WTC11 (cell line): ENCODE measurements at regions not wholly inside any gene's neighbourhood (a gene's known extent, or its start where the extent isn't known, plus 50 kb on each side); places are given as distances from the start of the nearest gene placed in this dataset.

ENCODE experiments used
- ATAC-seq: fragments of 200-7000 bp; cut with Tn5 transposase; 2 replicates; pipeline ENCODE4 v1.10.0; 2021; ENCODE audit warnings: mild to moderate bottlenecking, moderate library complexity
- CTCF ChIA-PET: fragments of 300-600 bp; sonication (Branson Sonifier 250); formaldehyde crosslinking; loops from one replicate; lab custom pipeline; 2021; ENCODE audit warnings: antibody characterized with exemption; lab: Charles Lee
- POLR2A ChIA-PET: fragments of 350-600 bp; sonication (Branson Sonifier 250); formaldehyde crosslinking; loops from one replicate; lab custom pipeline; 2021; ENCODE audit warnings: antibody characterized with exemption; lab: Charles Lee
- DNase-seq: peaks from one replicate; pipeline ENCODE4 v3.0.0; 2021; ENCODE audit warnings: low spot score
- H3K27ac Mint-ChIP-seq: 2 replicates; pipeline ENCODE4 v1.8.0; 2021; ENCODE audit warnings: mixed read lengths
- H3K27me3 Mint-ChIP-seq: 2 replicates; pipeline ENCODE4 v1.8.0; 2021; ENCODE audit warnings: low read depth, mild to moderate bottlenecking, moderate library complexity, mixed read lengths
- H3K36me3 Mint-ChIP-seq: 2 replicates; pipeline ENCODE4 v1.8.0; 2021; ENCODE audit warnings: mixed read lengths
- H3K4me1 Mint-ChIP-seq: 2 replicates; pipeline ENCODE4 v1.8.0; 2022; ENCODE audit warnings: mixed read lengths
- H3K4me3 Mint-ChIP-seq: 2 replicates; pipeline ENCODE4 v1.8.0; 2021; ENCODE audit warnings: mild to moderate bottlenecking, moderate library complexity, mixed read lengths
- H3K9me3 Mint-ChIP-seq: 2 replicates; pipeline ENCODE4 v1.8.0; 2021; ENCODE audit warnings: mixed read lengths
- AR ChIP-seq: fragments of 250-450 bp; sonication (Bioruptor Pico); IDR thresholded peaks from 2 replicates; pipeline ENCODE4 v1.9.0; 2021; ENCODE audit warnings: mild to moderate bottlenecking
- CBFB ChIP-seq: sonication (generic); formaldehyde crosslinking; IDR thresholded peaks from 2 replicates; pipeline ENCODE4 v1.8.1; 2022; ENCODE audit warnings: mild to moderate bottlenecking, low read depth, missing genetic modification reagents
- HMGXB4 ChIP-seq: sonication (generic); formaldehyde crosslinking; IDR thresholded peaks from 2 replicates; pipeline ENCODE4 v1.8.1; 2023; ENCODE audit warnings: mild to moderate bottlenecking, moderate library complexity, missing genetic modification reagents
- IRF1 ChIP-seq: sonication (generic); formaldehyde crosslinking; IDR thresholded peaks from 2 replicates; pipeline ENCODE4 v1.8.0; 2023; ENCODE audit warnings: missing genetic modification reagents
- KAT7 ChIP-seq: sonication (generic); formaldehyde crosslinking; IDR thresholded peaks from 2 replicates; pipeline ENCODE4 v1.8.1; 2023; ENCODE audit warnings: missing genetic modification reagents, mild to moderate bottlenecking, borderline replicate concordance
- NR1H2 ChIP-seq: sonication (generic); formaldehyde crosslinking; IDR thresholded peaks from 2 replicates; pipeline ENCODE4 v1.9.0; 2021; ENCODE audit warnings: mild to moderate bottlenecking, moderate library complexity, missing genetic modification reagents
- NR3C1 ChIP-seq: sonication (generic); formaldehyde crosslinking; conservative IDR thresholded peaks from 2 replicates; pipeline ENCODE4 v1.8.1; 2023; ENCODE audit warnings: low read depth, mild to moderate bottlenecking, missing genetic modification reagents
- PRDM15 ChIP-seq: sonication (generic); formaldehyde crosslinking; IDR thresholded peaks from 2 replicates; pipeline ENCODE4 v1.8.0; 2022; ENCODE audit warnings: missing genetic modification reagents
- SMAD3 ChIP-seq: sonication (generic); formaldehyde crosslinking; IDR thresholded peaks from 2 replicates; pipeline ENCODE4 v1.8.0; 2022; ENCODE audit warnings: missing genetic modification reagents, mild to moderate bottlenecking, borderline replicate concordance
- STAT6 ChIP-seq: sonication (generic); formaldehyde crosslinking; conservative IDR thresholded peaks from 2 replicates; pipeline ENCODE4 v1.8.1; 2023; ENCODE audit warnings: mild to moderate bottlenecking, low read depth, missing genetic modification reagents, moderate library complexity
- ZMAT4 ChIP-seq: fragments of 250-450 bp; sonication (Bioruptor Pico); IDR thresholded peaks from 2 replicates; pipeline ENCODE4 v1.9.0; 2021; ENCODE audit warnings: mild to moderate bottlenecking
- ZNF219 ChIP-seq: sonication (generic); formaldehyde crosslinking; IDR thresholded peaks from 2 replicates; pipeline ENCODE4 v1.8.0; 2023; ENCODE audit warnings: missing genetic modification reagents, mild to moderate bottlenecking, borderline replicate concordance
- ZNF281 ChIP-seq: sonication (generic); formaldehyde crosslinking; IDR thresholded peaks from 2 replicates; pipeline ENCODE4 v1.8.0; 2023; ENCODE audit warnings: mild to moderate bottlenecking, missing genetic modification reagents
- ZNF396 ChIP-seq: fragments of 250-450 bp; sonication (Bioruptor Pico); IDR thresholded peaks from 2 replicates; pipeline ENCODE4 v1.8.0; 2021; ENCODE audit warnings: mild to moderate bottlenecking, moderate library complexity, borderline replicate concordance
- ZNF416 ChIP-seq: fragments of 250-450 bp; sonication (Bioruptor Pico); IDR thresholded peaks from 2 replicates; pipeline ENCODE4 v1.9.0; 2021; ENCODE audit warnings: mild to moderate bottlenecking, inconsistent platforms
- ZNF423 ChIP-seq: fragments of 250-450 bp; sonication (Bioruptor Pico); IDR thresholded peaks from 2 replicates; pipeline ENCODE4 v2.1.2; 2022; ENCODE audit warnings: mild to moderate bottlenecking, moderate library complexity
- ZNF671 ChIP-seq: fragments of 250-450 bp; sonication (Bioruptor Pico); IDR thresholded peaks from 2 replicates; pipeline ENCODE4 v1.8.0; 2021; ENCODE audit warnings: mild to moderate bottlenecking

- TF ChIP-seq AR (CRISPR knock-in tag) (no peak), ZNF671 (CRISPR knock-in tag) (no peak), ZNF396 (CRISPR knock-in tag) (no peak), ZNF219 (CRISPR knock-in tag) (no peak)
Measured at GRCh38 chr15:31551323-31551722, 224.7 kb downstream of the KLF13 start (continued).

GRCh38 chr15:31552482-31553099 lies 226.0 kb downstream of the KLF13 start:
- Mint-ChIP-seq H3K27me3 (no peaks in the 10 kb centered on the region), H3K4me3 (no peak overlapping the region), H3K9me3 (no peaks in the 10 kb centered on the region), H3K36me3 (no peaks in the 10 kb centered on the region), H3K27ac (no peak overlapping the region), H3K4me1 (peaks cover 5% of the 10 kb centered on the region)
- no peak for DNase-seq
- ChIA-PET CTCF (no interaction called here), POLR2A (no interaction called here)
- no peak for ATAC-seq
- no peak for TF ChIP-seq ZNF416 (CRISPR knock-in tag)
- no peak for TF ChIP-seq KAT7 (CRISPR knock-in tag)
- TF ChIP-seq ZNF396 (CRISPR knock-in tag): no peak
- no peak for TF ChIP-seq IRF1 (CRISPR knock-in tag)
- TF ChIP-seq CBFB: no peak

- ATAC-seq: no peak
- H3K27me3 Mint-ChIP-seq: no peaks in the 10 kb centered on the region
- peaks cover 5% of the 10 kb centered on the region for H3K4me1 Mint-ChIP-seq
- TF ChIP-seq ZNF281 (CRISPR knock-in tag) (no peak), STAT6 (CRISPR knock-in tag) (no peak), SMAD3 (CRISPR knock-in tag) (no peak), ZMAT4 (CRISPR knock-in tag) (no peak), HMGXB4 (CRISPR knock-in tag) (no peak), ZNF423 (no peak), NR1H2 (CRISPR knock-in tag) (no peak), NR3C1 (CRISPR knock-in tag) (no peak), PRDM15 (CRISPR knock-in tag) (no peak)
Measured at GRCh38 chr15:31554261-31554660, 227.6 kb downstream of the KLF13 start.

More at GRCh38 chr15:31554261-31554660, 227.6 kb downstream of the KLF13 start:
- 0 out of 2 replicates have a peak, but pooled peaks cover 2% of the 10 kb centered on the region for H3K9me3 Mint-ChIP-seq
- no peak for DNase-seq
- ChIA-PET CTCF (no interaction called here), POLR2A (no interaction called here)
- H3K36me3 Mint-ChIP-seq: no peaks in the 10 kb centered on the region
- H3K27ac Mint-ChIP-seq: no peak overlapping the region
- H3K4me3 Mint-ChIP-seq: no peak overlapping the region
